Astrocyte (in vitro differentiated cells and primary cell): ENCODE measurements at regions not wholly inside any gene's neighbourhood (a gene's known extent, or its start where the extent isn't known, plus 50 kb on each side); places are given as distances from the start of the nearest gene placed in this dataset.
A peak's percentile ranks its signal among the peaks of the same experiment; 100 is the strongest.

Experiments used
- DNase-seq: peaks from one replicate; pipeline ENCODE4 v3.0.0-alpha.2; 2010; ENCODE audit warnings: low read depth
- FAIRE-seq: peaks from 2 replicates; lab custom pipeline; 2011; peaks lifted over from hg19 to GRCh38; lab: Jason Lieb, UNC
- H2AFZ ChIP-seq: 2 replicates; pipeline ENCODE4 v1.6.0; 2012; ENCODE audit warnings: low read depth, low read length, inconsistent platforms
- H3K27ac ChIP-seq: 2 replicates; pipeline ENCODE4 v1.5.1; 2011; ENCODE audit warnings: low read depth, low read length, inconsistent platforms
- H3K27me3 ChIP-seq: 2 replicates; pipeline ENCODE4 v1.6.0; 2011; ENCODE audit warnings: low read length, inconsistent platforms; ENCODE audit not compliant: insufficient read depth
- H3K36me3 ChIP-seq: 2 replicates; pipeline ENCODE4 v1.5.1; 2011; ENCODE audit warnings: low read length, inconsistent platforms; ENCODE audit not compliant: insufficient read depth
- H3K4me1 ChIP-seq: 2 replicates; pipeline ENCODE4 v1.5.1; 2011; ENCODE audit warnings: low read length, inconsistent platforms; ENCODE audit not compliant: insufficient read depth
- H3K4me2 ChIP-seq: 2 replicates; pipeline ENCODE4 v1.6.0; 2012; ENCODE audit warnings: low read length, inconsistent platforms
- H3K4me3 ChIP-seq: 2 replicates; pipeline ENCODE4 v1.5.1; 2011; ENCODE audit warnings: low read depth, mild to moderate bottlenecking, low read length, inconsistent platforms; ENCODE audit not compliant: insufficient read depth
- H3K79me2 ChIP-seq: 2 replicates; pipeline ENCODE4 v1.6.0; 2012; ENCODE audit warnings: mild to moderate bottlenecking, low read length, inconsistent platforms; ENCODE audit not compliant: insufficient read depth
- H3K9ac ChIP-seq: 2 replicates; pipeline ENCODE4 v1.6.0; 2012; ENCODE audit warnings: mild to moderate bottlenecking, low read length, inconsistent platforms
- H3K9me3 ChIP-seq: 2 replicates; pipeline ENCODE4 v1.5.1; 2012; ENCODE audit warnings: low read depth, mild to moderate bottlenecking, low read length, inconsistent platforms; ENCODE audit not compliant: insufficient read depth
- H4K20me1 ChIP-seq: 2 replicates; pipeline ENCODE4 v1.6.0; 2012; ENCODE audit warnings: low read length, inconsistent platforms; ENCODE audit not compliant: insufficient read depth
- H3K27ac Mint-ChIP-seq: one replicate; pipeline ENCODE4 v1.8.0; 2021; ENCODE audit warnings: mild to moderate bottlenecking, mixed read lengths; ENCODE audit not compliant: unreplicated experiment
- H3K27me3 Mint-ChIP-seq: one replicate; pipeline ENCODE4 v1.8.0; 2021; ENCODE audit warnings: low read depth, mixed read lengths; ENCODE audit not compliant: unreplicated experiment
- H3K36me3 Mint-ChIP-seq: one replicate; pipeline ENCODE4 v1.8.0; 2021; ENCODE audit warnings: low read depth, mixed read lengths; ENCODE audit not compliant: unreplicated experiment
- H3K4me1 Mint-ChIP-seq: one replicate; pipeline ENCODE4 v1.8.0; 2021; ENCODE audit warnings: low read depth, mixed read lengths; ENCODE audit not compliant: unreplicated experiment
- H3K4me3 Mint-ChIP-seq: one replicate; pipeline ENCODE4 v1.8.0; 2021; ENCODE audit warnings: mild to moderate bottlenecking, moderate library complexity, mixed read lengths; ENCODE audit not compliant: unreplicated experiment
- H3K9me3 Mint-ChIP-seq: one replicate; pipeline ENCODE4 v1.8.0; 2021; ENCODE audit warnings: mild to moderate bottlenecking, mixed read lengths; ENCODE audit not compliant: unreplicated experiment
- CTCF ChIP-seq: IDR thresholded peaks from 2 replicates; pipeline ENCODE4 v1.5.1; 2011; ENCODE audit warnings: low read depth, mild to moderate bottlenecking, inconsistent platforms, low read length, moderate library complexity; ENCODE audit not compliant: insufficient read depth
- EZH2 ChIP-seq: IDR thresholded peaks from 2 replicates; pipeline ENCODE4 v1.6.1; 2012; ENCODE audit warnings: mild to moderate bottlenecking, low read length, inconsistent platforms; ENCODE audit not compliant: insufficient read depth

DNA sequence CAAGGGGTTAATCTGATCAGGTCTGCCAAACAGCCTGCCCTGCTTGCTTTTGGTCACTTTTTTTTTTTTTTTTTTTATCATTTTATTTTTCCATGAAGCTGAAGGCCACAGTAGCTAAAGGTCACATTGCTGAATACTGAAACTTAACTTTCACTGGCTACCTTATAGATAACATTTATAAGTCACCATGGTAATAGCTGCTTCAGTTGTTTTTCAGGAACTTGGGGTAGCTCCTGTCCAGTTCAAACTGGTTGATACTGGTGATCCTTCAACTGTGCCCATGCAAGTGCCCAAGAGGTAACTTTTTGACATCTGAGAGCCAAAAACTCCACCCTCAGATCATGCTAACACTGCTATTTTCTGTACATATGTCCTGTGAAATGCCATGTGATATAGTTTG lies 68.3 kb upstream of the RGS7BP start:
- H3K4me1 ChIP-seq = no peaks in the 10 kb centered on the region
- no peaks in the 10 kb centered on the region for H4K20me1 ChIP-seq
- Mint-ChIP-seq H3K27ac (no peak overlapping the region), H3K4me1 (no peaks in the 10 kb centered on the region), H3K36me3 (no peaks in the 10 kb centered on the region), H3K27me3 (peaks cover 3% of the 10 kb centered on the region), H3K9me3 (no peaks in the 10 kb centered on the region), H3K4me3 (no peak overlapping the region)
- no peaks in the 10 kb centered on the region for H3K9me3 ChIP-seq
- no peak for FAIRE-seq
- peak; percentile 2 for DNase-seq
- no peaks in the 10 kb centered on the region for H3K79me2 ChIP-seq
- H3K9ac ChIP-seq = no peak overlapping the region
- no peaks in the 10 kb centered on the region for H3K27me3 ChIP-seq
- H3K4me2 ChIP-seq = no peak overlapping the region
- no peak overlapping the region for H3K27ac ChIP-seq
- no peak overlapping the region for H3K4me3 ChIP-seq
- no peaks in the 10 kb centered on the region for H3K36me3 ChIP-seq
- no peak for TF ChIP-seq EZH2
- H2AFZ ChIP-seq = no peak overlapping the region

- Histone ChIP-seq H3K27me3 (no peaks in the 10 kb centered on the region), H2AFZ (no peak overlapping the region), H3K4me2 (no peak overlapping the region), H3K27ac (no peak overlapping the region), H4K20me1 (no peaks in the 10 kb centered on the region), H3K79me2 (no peaks in the 10 kb centered on the region), H3K36me3 (no peaks in the 10 kb centered on the region), H3K4me3 (no peak overlapping the region), H3K9ac (no peak overlapping the region), H3K4me1 (no peaks in the 10 kb centered on the region), H3K9me3 (no peaks in the 10 kb centered on the region)
- Mint-ChIP-seq H3K9me3 (no peaks in the 10 kb centered on the region), H3K27ac (no peak overlapping the region), H3K36me3 (no peaks in the 10 kb centered on the region), H3K27me3 (no peaks in the 10 kb centered on the region), H3K4me3 (no peak overlapping the region), H3K4me1 (no peaks in the 10 kb centered on the region)
- no peak for FAIRE-seq
- TF ChIP-seq CTCF = no peak
- TF ChIP-seq EZH2 = no peak
- DNase-seq = no peak
Observed at GRCh38 chr5:64451551-64451950, 54.3 kb upstream of the RGS7BP start.

DNA sequence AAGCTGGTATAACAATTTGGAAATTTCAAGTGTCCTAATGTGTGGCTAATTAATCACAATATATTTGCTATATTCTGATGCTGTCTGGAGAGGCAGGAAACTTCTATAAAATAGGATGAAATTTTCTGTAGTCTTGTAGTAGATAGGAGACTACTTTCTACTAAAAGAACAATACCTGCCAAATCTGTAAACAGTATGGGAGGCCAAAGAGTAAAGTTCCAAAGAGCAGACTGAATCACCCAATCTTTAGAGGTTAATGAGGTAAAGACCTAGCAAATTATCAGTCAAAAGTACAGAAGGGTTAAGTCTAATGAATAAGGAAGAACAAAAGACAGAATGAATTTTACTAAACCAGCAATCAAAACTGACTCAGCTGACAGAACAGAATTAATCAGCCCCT lies 52.4 kb upstream of the RGS7BP start:
- H3K4me1 ChIP-seq = no peaks in the 10 kb centered on the region
- H3K27ac ChIP-seq = no peak overlapping the region
- Mint-ChIP-seq H3K27me3 (no peaks in the 10 kb centered on the region), H3K4me1 (no peaks in the 10 kb centered on the region), H3K27ac (no peak overlapping the region), H3K36me3 (no peaks in the 10 kb centered on the region), H3K4me3 (no peak overlapping the region), H3K9me3 (no peaks in the 10 kb centered on the region)
- TF ChIP-seq EZH2 (no peak), CTCF (no peak)
- H3K9me3 ChIP-seq = no peaks in the 10 kb centered on the region
- DNase-seq (no peak), FAIRE-seq (no peak)
- H2AFZ ChIP-seq = no peak overlapping the region
- H3K9ac ChIP-seq = no peak overlapping the region
- H3K36me3 ChIP-seq = no peaks in the 10 kb centered on the region
- H3K4me3 ChIP-seq = no peak overlapping the region
- H3K79me2 ChIP-seq = no peaks in the 10 kb centered on the region
- H3K27me3 ChIP-seq = no peaks in the 10 kb centered on the region
- no peaks in the 10 kb centered on the region for H4K20me1 ChIP-seq
- no peak overlapping the region for H3K4me2 ChIP-seq
